Endothelial cell of umbilical vein (primary cell): ENCODE measurements at regions not wholly inside any gene's neighbourhood (a gene's known extent, or its start where the extent isn't known, plus 50 kb on each side); places are given as distances from the start of the nearest gene placed in this dataset.

Experiments
- CTCF ChIP-seq, 2 donors: IDR thresholded peaks; 1 replicate in 1 of 2; 2 replicates in 1 of 2; pipeline ENCODE4 v1.5.1; 2011; ENCODE audit warnings: low read length in 2 of 2, mild to moderate bottlenecking in 2 of 2, moderate library complexity in 2 of 2, control low read depth in 1 of 2, inconsistent platforms in 1 of 2, low read depth in 1 of 2; ENCODE audit not compliant: insufficient read depth in 1 of 2; ENCODE audit errors: extremely low read depth in 1 of 2
- POLR2A ChIP-seq: IDR thresholded peaks from 2 replicates; pipeline ENCODE4 v1.6.1; 2012; ENCODE audit warnings: low read depth, mild to moderate bottlenecking, control low read depth, low read length

- TF ChIP-seq POLR2A (no peak), CTCF (IDR thresholded peaks at IDR 0.05; ENCODE audit: extremely low read depth in 1 of 2, insufficient read depth in 1 of 2, low read depth in 1 of 2, low read length in 2 of 2) (no peak)
Measured at GRCh38 chr4:115360431-115360830, 247.0 kb upstream of the NDST4 start.
